HG03159 (cell line): ENCODE measurements at regions not wholly inside any gene's neighbourhood (a gene's known extent, or its start where the extent isn't known, plus 50 kb on each side); places are given as distances from the start of the nearest gene placed in this dataset.

Experiments used
- ATAC-seq: cut with Tn5 transposase; IDR thresholded peaks from one replicate; pipeline ENCODE4 v1.9.1; 2021; ENCODE audit warnings: mild to moderate bottlenecking, moderate library complexity; ENCODE audit not compliant: unreplicated experiment

- no peak for ATAC-seq
These were observed 69.0 kb upstream of the GGTA1 start for GRCh38 chr9:121568343-121569265.

- no peak for ATAC-seq
These were observed 69.6 kb upstream of the GGTA1 start for GRCh38 chr9:121569266-121569648.

- no peak for ATAC-seq
These were observed 72.9 kb upstream of the GGTA1 start for GRCh38 chr9:121572581-121572980.

- no peak for ATAC-seq
These were observed 74.3 kb upstream of the GGTA1 start for GRCh38 chr9:121573717-121574485.

- ATAC-seq, result no peak
These were observed 75.3 kb upstream of the GGTA1 start for GRCh38 chr9:121574774-121575519.

GRCh38 chr9:121576281-121577075 is 75.0 kb upstream of the DAB2IP start:
- no peak for ATAC-seq

GRCh38 chr9:121577166-121577565 is 74.3 kb upstream of the DAB2IP start:
- no peak for ATAC-seq

GRCh38 chr9:121577572-121577971 is 73.9 kb upstream of the DAB2IP start:
- ATAC-seq, result no peak

GRCh38 chr9:121581786-121582600 is 69.4 kb upstream of the DAB2IP start:
- ATAC-seq, result no peak

- no peak for ATAC-seq
These were observed 68.8 kb upstream of the DAB2IP start for GRCh38 chr9:121582641-121583040.

GRCh38 chr9:121584421-121584820 is 67.0 kb upstream of the DAB2IP start:
- ATAC-seq, result no peak

GRCh38 chr9:121587863-121588262 is 63.6 kb upstream of the DAB2IP start:
- ATAC-seq, result no peak

- no peak for ATAC-seq
These were observed 61.4 kb upstream of the DAB2IP start for GRCh38 chr9:121589986-121590385.

- no peak for ATAC-seq
These were observed 59.2 kb upstream of the DAB2IP start for GRCh38 chr9:121592265-121592664.

- ATAC-seq, result no peak
These were observed 58.4 kb upstream of the DAB2IP start for GRCh38 chr9:121593066-121593465.

GRCh38 chr9:121596515-121596914 is 54.9 kb upstream of the DAB2IP start:
- no peak for ATAC-seq

GRCh38 chr9:121597698-121598166 is 53.7 kb upstream of the DAB2IP start:
- no peak for ATAC-seq

- no peak for ATAC-seq
These were observed 53.1 kb upstream of the DAB2IP start for GRCh38 chr9:121598167-121598964.
